GM21390 (cell line): ENCODE measurements at regions not wholly inside any gene's neighbourhood (a gene's known extent, or its start where the extent isn't known, plus 50 kb on each side); places are given as distances from the start of the nearest gene placed in this dataset.
"Not testable (repeated sequence)": the region's sequence is repeated elsewhere in the genome, so short reads cannot be mapped to it uniquely, and the experiment has no call there.

Source experiments
- ATAC-seq: cut with Tn5 transposase; IDR thresholded peaks from one replicate; pipeline ENCODE4 v1.9.1; 2021; ENCODE audit not compliant: unreplicated experiment

DNA sequence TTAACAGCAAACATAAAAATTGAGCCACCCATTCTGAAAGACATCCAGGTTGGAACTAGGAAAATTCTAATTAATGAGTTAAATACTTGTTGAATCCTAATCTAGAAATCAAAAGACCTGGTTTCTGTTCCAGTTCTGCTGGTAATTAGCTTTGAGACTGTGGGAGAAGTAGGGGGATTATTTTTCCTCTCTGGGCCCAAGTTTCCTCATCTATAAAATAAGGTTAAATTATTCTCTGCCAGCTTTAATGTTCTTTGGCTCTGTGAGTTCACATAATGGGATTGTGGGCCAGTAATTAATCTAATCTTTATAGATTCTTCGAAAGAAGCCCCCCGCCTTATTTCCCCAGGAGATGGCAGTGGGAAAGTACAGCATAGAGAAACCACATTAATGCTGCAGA is 104.6 kb downstream of the ENC1 start:
- no peak for ATAC-seq

DNA sequence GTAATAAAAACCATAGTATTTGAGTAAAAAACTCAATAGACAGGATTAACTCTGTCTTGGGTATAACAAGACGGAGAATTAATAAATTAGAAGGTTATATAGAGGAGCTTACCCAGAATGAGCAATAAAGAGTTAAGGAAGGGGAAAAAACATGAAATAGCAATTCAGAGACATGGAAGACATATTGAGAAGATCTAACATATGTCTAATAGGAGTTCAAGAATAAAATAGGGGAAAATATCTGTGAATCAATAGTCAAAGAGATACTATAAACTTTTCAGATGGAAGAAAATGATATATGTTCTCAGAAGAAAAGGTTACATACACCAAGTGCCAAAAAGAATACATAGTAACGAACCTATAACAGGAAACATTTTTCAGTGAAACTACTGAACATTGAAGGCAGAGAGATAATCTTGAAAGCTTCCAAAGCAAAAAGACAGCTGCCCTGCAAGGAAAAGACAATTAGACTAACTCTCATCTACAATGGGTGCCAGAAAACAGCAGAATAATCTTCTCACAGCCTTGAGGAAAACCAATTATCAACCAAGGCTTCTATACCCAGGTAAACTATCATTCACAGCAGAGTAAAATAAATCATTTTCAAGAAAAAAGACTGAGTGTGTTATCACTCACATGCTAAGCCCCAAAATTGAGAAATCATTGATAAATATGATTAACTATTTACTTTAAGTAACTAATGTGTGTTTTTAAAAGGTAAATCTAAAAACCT is 106.0 kb downstream of the ENC1 start:
- no peak for ATAC-seq

DNA sequence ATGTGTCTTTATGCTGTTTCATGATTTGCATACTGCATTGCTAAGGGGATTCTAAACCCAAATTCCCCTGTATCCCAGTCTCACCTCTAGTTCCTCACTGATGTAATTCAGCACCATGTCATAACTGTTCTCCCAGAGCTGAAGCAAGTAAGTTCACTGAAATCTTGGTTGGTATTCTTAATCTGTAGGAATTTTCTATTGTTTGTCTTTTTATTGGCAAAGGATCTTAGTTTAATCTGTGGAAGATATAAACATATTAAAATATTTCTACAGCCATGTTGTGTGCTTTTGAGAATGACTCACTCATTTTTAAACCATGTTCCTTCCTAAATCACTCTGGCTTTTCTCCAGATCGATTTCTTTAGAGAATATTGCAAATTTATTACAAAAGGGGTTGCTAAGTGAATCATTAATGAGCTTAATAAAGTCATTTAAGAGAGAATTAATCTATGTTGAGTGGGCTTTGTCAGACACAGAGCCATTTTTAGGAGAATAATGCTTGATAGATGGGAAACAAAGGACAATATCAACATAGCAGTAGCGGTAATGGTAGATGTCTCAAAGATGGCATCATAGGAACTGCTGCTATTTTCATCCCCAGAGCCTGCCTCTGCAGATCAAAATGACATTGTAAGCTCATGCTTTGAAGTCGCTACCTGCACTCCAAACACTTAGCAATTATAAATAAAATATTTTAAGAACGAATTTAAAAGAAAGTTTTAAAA is 110.0 kb downstream of the ENC1 start:
- no peak for ATAC-seq

DNA sequence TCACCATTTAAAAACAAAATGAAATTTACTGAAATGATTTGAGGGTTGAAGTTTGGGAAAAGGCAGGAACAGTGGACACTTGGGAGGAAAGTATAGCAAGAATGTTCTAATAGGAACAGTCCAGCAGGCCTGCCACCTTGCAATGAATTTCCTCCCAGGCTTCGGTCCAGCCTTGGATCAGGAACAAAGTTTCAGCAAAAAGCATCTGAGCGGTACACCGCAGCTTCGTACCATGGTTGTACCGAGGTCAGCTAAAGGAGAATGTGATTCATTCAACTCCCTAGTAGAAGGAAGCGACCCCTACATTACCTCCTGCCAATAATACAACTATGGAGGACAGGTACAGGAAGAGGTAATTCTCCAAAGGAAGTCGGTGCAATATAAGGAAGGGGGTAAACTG is 111.4 kb downstream of the ENC1 start:
- no peak for ATAC-seq

DNA sequence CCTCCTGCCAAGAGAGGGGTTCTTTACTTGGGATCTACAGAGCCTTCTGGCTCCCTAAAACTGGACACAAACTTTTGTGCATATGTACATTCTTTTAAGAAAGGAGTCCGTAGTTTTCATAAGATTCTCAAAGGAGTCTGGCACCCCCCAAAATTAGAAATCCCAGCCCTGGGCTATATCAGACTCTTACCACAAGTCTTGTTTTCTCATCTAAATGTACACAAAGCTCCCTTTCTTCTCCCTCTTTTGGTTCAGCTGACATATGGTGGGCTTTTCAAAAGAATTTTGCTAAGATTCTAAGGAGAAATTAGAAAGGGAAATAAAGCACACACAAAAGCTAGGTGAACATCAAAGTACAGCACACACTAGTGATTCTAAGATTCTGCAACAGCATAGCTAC is 114.4 kb downstream of the ENC1 start:
- no peak for ATAC-seq

DNA sequence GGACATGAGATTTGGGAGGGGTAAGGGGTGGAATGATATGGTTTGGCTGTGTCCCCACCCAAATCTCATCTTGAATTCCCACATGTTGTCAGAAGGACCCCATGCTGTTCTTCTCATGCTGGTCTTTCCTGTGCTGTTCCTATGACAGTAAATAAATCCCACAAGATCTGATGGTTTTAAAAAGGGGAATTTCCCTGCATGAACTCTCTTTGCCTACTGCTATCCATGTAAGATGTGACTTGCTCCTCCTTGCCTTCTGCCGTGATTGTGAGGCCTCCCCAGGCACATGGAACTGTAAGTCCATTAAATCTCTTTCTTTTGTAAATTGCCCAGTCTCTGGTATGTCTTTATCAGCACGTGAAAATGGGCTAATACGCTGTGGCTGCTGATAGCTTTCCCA is 115.8 kb downstream of the ENC1 start:
- ATAC-seq, result not testable (repeated sequence)

DNA sequence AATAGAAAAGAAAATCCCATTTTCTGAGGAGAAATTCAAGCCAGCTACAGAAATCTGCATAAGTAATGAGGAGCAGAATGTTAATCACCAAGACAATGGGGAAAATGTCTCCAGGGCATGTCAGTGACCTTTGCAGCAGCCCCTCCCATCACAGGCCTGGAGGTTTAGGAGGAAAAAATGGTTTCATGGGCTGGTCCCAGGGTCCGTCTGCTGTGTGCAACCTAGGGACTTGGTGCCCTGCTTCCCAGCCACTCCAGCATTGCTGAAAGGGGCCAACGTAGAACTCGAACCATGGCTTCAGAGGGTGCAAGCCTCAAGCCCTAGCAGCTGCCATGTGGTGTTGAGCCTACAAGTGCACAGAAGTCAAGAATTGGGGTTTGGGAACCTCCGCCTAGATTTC is 116.8 kb downstream of the ENC1 start:
- not testable (repeated sequence) for ATAC-seq

DNA sequence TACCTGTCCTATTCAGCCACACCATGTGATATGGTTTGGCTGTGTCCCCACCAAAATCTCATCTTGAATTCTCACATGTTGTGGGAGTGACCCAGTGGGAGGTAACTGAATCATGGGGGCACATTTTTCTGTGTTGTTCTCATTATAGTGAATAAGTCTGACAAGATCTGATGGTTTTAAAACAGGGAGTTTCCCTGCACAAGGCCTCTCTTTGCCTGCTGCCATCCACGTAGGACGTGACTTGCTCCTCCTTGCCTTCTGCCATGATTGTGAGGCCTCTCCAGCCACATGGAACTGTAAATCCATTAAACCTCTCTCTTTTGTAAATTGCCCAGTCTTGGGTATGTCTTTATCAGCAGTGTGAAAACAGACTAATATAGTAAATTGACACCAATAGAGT is 117.7 kb downstream of the ENC1 start:
- not testable (repeated sequence) for ATAC-seq

DNA sequence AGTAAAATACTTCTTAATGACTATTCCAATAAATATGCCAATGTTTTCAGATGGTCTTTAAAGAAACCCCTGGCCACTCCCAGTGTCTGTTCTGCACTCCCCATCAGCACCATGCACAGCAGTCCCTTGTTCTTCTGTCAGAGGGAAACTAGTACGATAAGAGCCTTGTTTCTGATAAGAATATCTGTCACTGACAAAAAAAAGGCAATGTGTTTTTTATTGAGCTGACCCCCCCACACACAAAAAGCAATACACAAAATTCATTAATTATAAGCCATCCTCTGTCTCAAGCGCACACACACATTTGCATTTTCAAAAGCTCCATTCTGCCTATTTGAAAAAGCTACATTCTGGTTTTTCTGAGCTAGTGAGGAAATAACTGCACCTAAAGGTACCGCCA is 119.1 kb downstream of the ENC1 start:
- no peak for ATAC-seq

DNA sequence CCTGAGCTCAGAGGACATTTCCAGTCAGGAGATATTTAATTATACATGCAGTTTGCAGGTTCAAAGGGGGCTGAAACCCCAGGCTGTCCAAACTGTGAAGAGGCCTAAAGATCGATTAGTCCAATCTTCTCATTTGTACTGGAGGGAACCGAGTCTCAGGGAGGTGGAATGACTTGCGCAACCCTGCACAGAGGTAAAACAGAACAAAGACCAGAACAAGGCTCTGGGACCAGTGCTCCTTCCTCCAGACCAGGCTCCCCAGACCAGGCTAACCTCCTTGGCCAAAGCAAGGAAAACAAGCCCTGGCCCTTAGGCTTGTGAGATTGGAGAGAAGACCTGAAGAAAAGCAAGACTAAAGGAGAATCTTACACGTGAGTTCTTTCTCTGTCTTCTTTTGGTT is 120.8 kb downstream of the ENC1 start:
- no peak for ATAC-seq

DNA sequence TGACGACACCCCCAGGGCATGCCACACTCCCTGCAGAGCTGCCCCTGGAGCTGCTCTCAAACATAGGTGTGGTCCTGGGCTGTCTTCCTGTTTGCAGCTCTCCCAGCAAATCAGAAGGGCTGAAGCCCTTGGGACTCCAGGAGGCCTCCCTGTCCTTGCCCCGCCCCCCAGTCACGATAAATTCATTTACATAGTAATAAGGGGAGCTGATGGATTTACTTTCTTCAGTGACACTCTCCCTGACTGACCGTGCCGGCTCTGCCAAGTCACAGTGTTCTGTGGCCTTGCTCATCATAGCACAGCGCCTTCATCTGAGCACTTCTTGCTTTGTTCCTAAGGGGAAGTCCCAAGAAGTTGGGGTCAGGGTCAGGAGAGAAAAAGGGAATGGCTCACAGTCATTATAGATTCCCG is 121.4 kb downstream of the ENC1 start:
- no peak for ATAC-seq

DNA sequence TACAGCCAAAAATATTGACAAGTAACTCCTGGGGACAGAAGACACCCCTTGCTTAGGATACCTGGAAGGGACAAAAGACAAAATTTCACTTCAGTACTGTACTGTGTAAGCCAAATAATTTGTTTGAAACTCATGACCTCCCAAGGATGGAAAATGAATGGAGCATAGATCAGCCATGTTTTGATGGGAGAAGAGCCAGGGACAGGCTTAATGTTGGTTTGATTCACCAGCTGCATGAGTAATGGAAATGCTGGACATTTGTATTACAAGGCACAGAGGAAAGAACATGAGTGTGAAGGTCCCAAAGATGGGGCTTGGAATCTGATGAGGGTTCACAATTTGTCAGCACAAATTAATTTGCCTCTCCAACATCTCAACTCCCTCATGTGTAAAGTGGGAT is 122.8 kb downstream of the ENC1 start:
- no peak for ATAC-seq

DNA sequence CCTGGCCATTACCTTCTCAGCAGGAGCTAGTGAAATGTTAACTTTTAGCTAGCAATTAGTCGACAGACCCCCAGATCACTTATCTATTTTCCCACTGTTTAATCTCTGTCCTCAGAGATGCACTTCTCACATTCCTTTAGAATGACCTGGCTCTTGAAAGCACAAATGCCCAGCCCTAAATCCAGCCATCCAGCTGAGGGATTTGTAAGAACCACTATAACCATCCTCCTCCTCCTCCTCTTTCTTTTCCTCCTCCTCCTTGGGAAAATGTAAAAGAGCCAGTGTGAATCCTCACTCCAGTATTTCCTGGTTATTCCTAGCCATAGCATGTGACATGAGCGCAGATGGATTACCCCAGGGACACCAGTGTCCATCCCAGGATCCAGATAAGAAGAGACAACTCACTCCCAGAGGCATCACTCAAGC is 124.3 kb downstream of the ENC1 start:
- ATAC-seq, result no peak

DNA sequence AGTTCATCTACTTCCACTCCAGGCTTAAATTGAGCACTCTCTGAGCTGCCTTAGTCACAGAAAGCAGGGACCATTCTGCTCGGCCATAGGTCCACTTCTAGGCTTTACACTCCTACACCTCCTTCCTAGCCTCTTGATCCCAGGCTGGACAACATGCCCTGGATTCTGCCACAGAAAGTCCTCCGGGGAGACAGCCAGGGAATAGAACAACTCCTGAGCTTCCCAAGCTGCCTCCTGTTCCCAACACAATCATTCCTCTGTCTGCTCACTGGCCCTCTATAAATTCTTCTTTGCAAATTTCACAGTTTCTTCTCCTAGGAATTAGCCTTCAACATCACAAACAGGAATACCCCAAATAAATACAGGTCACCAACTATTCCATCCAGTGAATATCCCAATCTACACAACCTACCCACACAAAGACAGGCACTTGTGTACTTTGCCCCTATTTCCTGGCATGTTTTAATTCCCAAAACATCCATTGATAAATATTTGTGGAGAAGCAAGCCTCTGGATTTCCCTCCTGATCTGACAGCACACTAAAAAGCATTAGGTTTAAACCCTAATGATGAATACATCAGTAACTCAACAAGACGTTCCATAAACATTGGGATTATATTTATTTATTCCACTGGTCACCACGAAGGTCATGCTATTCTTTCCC is 125.5 kb downstream of the ENC1 start:
- no peak for ATAC-seq

DNA sequence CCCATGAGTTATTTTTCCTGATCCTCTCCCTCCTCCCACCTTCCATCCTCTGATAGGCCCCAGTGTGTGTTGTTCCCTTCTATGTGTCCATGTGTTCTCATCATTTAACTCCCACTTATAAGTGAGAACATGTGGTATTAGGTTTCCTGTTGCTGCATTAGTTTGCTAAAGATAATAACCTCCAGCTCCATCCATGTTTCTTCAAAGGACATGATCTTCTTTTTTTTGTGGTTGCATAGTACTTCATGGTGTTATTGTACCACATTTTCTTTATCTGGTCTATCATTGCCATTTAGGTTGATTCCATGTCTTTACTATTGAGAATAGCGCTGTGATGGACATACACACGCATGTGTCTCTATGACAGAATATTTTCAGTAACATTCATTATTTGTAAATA is 128.8 kb downstream of the ENC1 start:
- ATAC-seq, result not testable (repeated sequence)

DNA sequence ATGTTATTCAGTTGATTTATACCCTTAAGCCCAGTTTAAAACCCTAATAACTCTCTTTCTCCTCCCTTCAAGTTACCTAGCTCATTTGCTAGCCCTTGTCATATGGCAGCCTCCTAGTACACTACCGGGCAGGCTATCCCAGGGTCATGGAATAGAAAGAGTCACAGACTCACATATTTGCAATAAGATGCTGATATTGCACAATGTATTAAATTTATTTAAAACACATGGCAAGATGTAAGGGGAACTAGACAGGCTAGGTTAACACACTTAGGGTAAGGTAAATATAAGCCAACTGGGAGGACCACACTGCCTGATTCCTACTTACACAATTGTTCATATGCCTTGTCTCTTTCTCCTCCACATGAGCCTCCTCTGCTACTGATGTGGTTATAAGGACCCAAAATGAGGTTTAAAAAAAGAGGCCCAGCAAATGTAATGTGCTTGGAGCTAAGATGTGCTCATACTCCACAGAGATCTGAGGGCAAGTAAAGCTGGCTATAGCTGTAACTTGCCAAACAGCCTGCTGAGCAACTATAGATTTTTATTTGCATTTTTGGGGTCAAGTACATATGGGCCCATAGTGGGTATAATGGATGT is 130.0 kb downstream of the ENC1 start:
- ATAC-seq, result no peak

DNA sequence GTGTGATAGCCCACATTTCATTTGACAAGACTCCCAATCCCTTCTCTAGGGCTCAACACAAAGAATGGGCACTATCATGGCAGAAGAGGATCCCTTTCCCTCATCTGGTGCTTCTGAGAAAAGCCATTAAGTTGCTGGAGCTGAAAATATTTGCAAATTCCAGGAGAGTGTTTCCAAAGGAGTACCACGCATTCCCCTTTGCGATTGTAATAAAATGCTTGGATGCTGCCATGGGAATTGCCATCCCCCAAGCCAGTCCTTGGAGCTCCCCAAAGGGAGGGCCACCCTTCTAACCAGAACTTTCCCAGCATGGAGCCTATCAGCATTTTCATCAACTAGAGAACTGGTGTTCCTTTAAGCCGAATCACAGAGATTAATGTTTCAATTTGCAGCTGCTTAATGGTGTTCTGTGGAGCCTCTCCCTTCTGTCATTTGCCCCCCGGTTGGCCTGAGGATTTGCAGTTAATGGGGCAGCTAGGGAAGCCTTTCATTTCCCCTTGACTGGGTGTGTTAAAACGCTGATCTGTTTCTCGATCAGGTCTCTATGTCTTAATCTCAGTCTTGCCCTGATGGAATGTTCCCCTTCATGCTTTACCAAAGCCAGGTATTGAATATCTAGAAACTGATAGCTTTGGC is 133.0 kb downstream of the ENC1 start:
- ATAC-seq, result no peak

DNA sequence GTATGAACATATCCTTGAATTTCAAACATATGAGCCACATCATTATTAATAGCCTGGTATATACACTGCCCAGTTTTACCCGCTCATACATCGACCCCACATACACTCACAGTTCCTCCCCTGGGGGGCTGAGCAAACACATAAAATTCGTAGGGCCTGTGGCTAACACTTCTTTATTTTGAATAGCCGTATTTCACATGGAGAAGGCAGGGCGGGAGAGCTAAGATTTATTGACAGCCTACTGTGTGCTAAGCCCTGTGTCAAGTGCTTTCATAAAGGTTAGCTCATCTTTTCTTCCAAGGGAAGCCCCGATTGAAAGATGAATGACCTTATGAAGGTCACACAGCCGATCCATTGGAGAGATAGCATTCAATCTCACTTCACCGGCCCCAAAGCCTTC is 134.4 kb downstream of the ENC1 start:
- no peak for ATAC-seq

DNA sequence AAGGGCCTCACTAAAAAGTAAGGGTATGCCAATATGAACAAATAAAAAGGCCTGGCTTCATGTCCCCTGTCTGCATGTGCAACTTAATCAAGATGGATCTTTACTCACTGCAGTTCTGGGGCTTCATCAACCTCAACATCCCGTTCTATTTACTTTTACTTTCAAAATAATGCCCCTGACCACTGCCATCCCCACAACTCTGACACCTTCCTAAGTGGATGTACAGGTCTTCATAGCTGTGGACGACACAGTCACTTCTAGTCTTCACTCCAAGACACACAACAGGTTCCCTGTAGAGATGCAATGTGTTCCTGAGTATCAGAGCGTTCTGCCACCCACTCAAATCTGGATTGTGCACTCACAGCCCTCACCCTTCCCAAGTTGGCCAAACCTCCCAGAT is 136.1 kb downstream of the ENC1 start:
- no peak for ATAC-seq

DNA sequence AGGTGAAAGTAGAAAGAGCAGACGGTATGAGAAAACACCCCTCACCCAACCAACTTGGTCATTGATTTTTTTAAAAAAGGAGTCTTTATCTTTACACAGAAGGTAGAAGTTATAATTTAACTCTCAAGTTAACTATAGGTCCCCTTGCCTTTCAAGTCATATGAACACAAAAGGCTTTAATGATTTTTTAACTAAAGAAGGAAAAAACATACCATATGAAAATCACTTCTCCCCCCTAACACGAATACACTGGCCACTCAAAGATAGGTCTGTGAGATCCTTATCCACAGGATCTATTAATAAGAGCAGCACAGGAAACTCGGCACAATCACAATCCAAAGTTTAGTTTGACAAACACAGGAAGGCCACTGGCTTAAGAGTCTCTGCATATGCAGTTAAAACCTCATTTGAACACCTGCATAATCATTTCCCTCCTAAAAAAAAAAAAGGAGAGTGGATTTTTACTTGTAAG is 138.0 kb downstream of the ENC1 start:
- no peak for ATAC-seq
